ENCODE measurements at regions not wholly inside any gene's neighbourhood (a gene's known extent, or its start where the extent isn't known, plus 50 kb on each side); places are given as distances from the start of the nearest gene placed in this dataset.

DNA sequence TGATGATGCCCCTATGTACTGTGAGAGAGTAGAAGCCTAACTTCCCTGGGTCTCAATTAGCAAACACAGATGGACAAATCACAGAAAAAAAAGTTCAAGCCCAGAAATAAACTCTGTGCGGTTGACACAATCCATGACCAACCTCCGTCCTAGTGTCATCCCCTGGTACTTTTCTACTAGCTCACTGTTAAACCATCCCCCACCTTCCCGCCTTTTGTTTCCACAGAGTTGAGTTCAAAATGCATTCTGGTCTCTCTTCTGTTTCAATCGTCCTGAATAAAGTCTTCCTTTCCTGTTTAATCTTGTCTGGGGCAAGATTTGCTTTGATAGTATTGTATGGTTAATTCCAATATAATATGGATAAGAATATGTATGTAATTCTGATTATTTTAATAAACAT, 199.9 kb downstream of the SLC6A15 start:
- TF ChIP-seq, protein P1, sequence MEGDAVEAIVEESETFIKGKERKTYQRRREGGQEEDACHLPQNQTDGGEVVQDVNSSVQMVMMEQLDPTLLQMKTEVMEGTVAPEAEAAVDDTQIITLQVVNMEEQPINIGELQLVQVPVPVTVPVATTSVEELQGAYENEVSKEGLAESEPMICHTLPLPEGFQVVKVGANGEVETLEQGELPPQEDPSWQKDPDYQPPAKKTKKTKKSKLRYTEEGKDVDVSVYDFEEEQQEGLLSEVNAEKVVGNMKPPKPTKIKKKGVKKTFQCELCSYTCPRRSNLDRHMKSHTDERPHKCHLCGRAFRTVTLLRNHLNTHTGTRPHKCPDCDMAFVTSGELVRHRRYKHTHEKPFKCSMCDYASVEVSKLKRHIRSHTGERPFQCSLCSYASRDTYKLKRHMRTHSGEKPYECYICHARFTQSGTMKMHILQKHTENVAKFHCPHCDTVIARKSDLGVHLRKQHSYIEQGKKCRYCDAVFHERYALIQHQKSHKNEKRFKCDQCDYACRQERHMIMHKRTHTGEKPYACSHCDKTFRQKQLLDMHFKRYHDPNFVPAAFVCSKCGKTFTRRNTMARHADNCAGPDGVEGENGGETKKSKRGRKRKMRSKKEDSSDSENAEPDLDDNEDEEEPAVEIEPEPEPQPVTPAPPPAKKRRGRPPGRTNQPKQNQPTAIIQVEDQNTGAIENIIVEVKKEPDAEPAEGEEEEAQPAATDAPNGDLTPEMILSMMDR (IDR thresholded peaks at IDR 0.05): no peak
- TF ChIP-seq EP300 (IDR thresholded peaks at IDR 0.05): no peak
